22Rv1 (cell line): ENCODE measurements at regions not wholly inside any gene's neighbourhood (a gene's known extent, or its start where the extent isn't known, plus 50 kb on each side); places are given as distances from the start of the nearest gene placed in this dataset.
"Not testable (repeated sequence)": the region's sequence is repeated elsewhere in the genome, so short reads cannot be mapped to it uniquely, and the experiment has no call there.

Source experiments
- ZFX ChIP-seq: fragments of 450-650 bp; IDR thresholded peaks from 2 replicates; pipeline ENCODE4 v1.6.1; 2017; ENCODE audit warnings: antibody characterized with exemption, borderline replicate concordance
- TF ChIP-seq, protein P1 (sequence below): fragments of 450-650 bp; IDR thresholded peaks from 2 replicates; pipeline ENCODE4 v1.5.1; 2017; ENCODE audit warnings: mild to moderate bottlenecking

DNA sequence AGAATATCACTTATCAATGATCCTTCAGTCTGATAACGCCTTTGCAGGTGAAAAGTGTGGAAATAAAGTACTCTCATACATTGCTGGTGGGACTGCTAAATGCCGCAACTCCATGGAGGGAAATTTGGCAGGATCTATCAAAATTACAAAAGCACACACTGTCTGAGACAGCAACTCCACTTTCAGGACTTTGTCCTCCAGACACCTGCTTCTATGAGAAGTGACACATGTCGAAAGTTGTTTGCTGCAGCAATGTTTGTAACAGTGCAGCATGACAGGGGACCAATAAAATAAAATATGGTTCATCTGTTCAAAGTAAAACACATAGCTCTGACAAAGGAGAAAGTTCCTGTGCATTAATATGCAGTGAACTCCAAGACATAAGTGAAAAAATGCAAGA is 76.2 kb upstream of the PDPR start:
- TF ChIP-seq, protein P1, sequence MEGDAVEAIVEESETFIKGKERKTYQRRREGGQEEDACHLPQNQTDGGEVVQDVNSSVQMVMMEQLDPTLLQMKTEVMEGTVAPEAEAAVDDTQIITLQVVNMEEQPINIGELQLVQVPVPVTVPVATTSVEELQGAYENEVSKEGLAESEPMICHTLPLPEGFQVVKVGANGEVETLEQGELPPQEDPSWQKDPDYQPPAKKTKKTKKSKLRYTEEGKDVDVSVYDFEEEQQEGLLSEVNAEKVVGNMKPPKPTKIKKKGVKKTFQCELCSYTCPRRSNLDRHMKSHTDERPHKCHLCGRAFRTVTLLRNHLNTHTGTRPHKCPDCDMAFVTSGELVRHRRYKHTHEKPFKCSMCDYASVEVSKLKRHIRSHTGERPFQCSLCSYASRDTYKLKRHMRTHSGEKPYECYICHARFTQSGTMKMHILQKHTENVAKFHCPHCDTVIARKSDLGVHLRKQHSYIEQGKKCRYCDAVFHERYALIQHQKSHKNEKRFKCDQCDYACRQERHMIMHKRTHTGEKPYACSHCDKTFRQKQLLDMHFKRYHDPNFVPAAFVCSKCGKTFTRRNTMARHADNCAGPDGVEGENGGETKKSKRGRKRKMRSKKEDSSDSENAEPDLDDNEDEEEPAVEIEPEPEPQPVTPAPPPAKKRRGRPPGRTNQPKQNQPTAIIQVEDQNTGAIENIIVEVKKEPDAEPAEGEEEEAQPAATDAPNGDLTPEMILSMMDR = not testable (repeated sequence)
- TF ChIP-seq ZFX = not testable (repeated sequence)
